NOMO-1 treated with DMSO at 0.1 percent for 48 hours (cell line): ENCODE measurements at regions not wholly inside any gene's neighbourhood (a gene's known extent, or its start where the extent isn't known, plus 50 kb on each side); places are given as distances from the start of the nearest gene placed in this dataset.

Experiments used
- DNase-seq: peaks from one replicate; lab custom pipeline; 2025; ENCODE audit not compliant: unreplicated experiment; lab: John Stamatoyannopoulos, UW

GRCh38 chr5:115469904-115470516 lies 74.6 kb downstream of the FEM1C start:
- DNase-seq = no peak

- DNase-seq = no peak
Measured at GRCh38 chr5:115467628-115468027, 76.9 kb downstream of the FEM1C start.

GRCh38 chr5:115465431-115465830 lies 79.1 kb downstream of the FEM1C start:
- no peak for DNase-seq

- no peak for DNase-seq
Measured at GRCh38 chr5:115463983-115464382, 80.6 kb downstream of the FEM1C start.

GRCh38 chr5:115461506-115462290 lies 82.9 kb downstream of the FEM1C start:
- DNase-seq = no peak

- DNase-seq = no peak
Measured at GRCh38 chr5:115461093-115461492, 83.5 kb downstream of the FEM1C start.

GRCh38 chr5:115460472-115460871 lies 84.1 kb downstream of the FEM1C start:
- DNase-seq = peak; percentile 44

GRCh38 chr5:115459855-115460341 lies 84.7 kb downstream of the FEM1C start:
- DNase-seq = no peak

- no peak for DNase-seq
Measured at GRCh38 chr5:115458416-115458815, 86.2 kb downstream of the FEM1C start.

GRCh38 chr5:115458003-115458409 lies 86.6 kb downstream of the FEM1C start:
- no peak for DNase-seq

GRCh38 chr5:115457571-115457970 lies 87.0 kb downstream of the FEM1C start:
- DNase-seq = no peak

- no peak for DNase-seq
Measured at GRCh38 chr5:115456539-115457040, 88.0 kb downstream of the FEM1C start.

- DNase-seq = no peak
Measured at GRCh38 chr5:115456056-115456455, 88.5 kb downstream of the FEM1C start.

- peak; percentile 39 for DNase-seq
Measured at GRCh38 chr5:115455301-115455707, 89.3 kb downstream of the FEM1C start.

GRCh38 chr5:115453391-115454095 lies 91.0 kb downstream of the FEM1C start:
- no peak for DNase-seq

GRCh38 chr5:115452536-115453235 lies 91.9 kb downstream of the FEM1C start:
- no peak for DNase-seq

- DNase-seq = no peak
Measured at GRCh38 chr5:115452083-115452482, 92.5 kb downstream of the FEM1C start.

GRCh38 chr5:115450741-115451140 lies 93.8 kb downstream of the FEM1C start:
- no peak for DNase-seq

GRCh38 chr5:115448630-115449029 lies 95.9 kb downstream of the FEM1C start:
- DNase-seq = peak; percentile 32

GRCh38 chr5:115440782-115441451 lies 103.7 kb downstream of the FEM1C start:
- no peak for DNase-seq
